ENCODE measurements at regions not wholly inside any gene's neighbourhood (a gene's known extent, or its start where the extent isn't known, plus 50 kb on each side); places are given as distances from the start of the nearest gene placed in this dataset.

- Histone ChIP-seq H3K36me3 (no peaks in the 10 kb centered on the region), H3K4me1 (no peaks in the 10 kb centered on the region), H3K9me3 (no peaks in the 10 kb centered on the region), H3K27me3 (no peaks in the 10 kb centered on the region), H3K4me3 (no peak overlapping the region), H3K27ac (no peak overlapping the region)
- TF ChIP-seq, protein P1, sequence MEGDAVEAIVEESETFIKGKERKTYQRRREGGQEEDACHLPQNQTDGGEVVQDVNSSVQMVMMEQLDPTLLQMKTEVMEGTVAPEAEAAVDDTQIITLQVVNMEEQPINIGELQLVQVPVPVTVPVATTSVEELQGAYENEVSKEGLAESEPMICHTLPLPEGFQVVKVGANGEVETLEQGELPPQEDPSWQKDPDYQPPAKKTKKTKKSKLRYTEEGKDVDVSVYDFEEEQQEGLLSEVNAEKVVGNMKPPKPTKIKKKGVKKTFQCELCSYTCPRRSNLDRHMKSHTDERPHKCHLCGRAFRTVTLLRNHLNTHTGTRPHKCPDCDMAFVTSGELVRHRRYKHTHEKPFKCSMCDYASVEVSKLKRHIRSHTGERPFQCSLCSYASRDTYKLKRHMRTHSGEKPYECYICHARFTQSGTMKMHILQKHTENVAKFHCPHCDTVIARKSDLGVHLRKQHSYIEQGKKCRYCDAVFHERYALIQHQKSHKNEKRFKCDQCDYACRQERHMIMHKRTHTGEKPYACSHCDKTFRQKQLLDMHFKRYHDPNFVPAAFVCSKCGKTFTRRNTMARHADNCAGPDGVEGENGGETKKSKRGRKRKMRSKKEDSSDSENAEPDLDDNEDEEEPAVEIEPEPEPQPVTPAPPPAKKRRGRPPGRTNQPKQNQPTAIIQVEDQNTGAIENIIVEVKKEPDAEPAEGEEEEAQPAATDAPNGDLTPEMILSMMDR (IDR thresholded peaks at IDR 0.05) = no peak
- intact Hi-C loops (cut with DNase I) = no loop called here
- DNase-seq (ENCODE audit: low spot score in 2 of 2) = no peak
Observed at GRCh38 chr1:87535551-87535950, 206.9 kb downstream of the LMO4 start.

- H3K36me3 ChIP-seq = no peaks in the 10 kb centered on the region
- TF ChIP-seq, protein P1 (IDR thresholded peaks at IDR 0.05) = no peak
- H3K27ac ChIP-seq = no peak overlapping the region
- no peak for DNase-seq (ENCODE audit: low spot score in 2 of 2)
- no peak overlapping the region for H3K4me3 ChIP-seq
- intact Hi-C loops (cut with DNase I) = no loop called here
- H3K9me3 ChIP-seq = peaks cover 0 to 16% of the 10 kb centered on the region in 2 donors
- no peaks in the 10 kb centered on the region for H3K27me3 ChIP-seq
- no peaks in the 10 kb centered on the region for H3K4me1 ChIP-seq
Observed at GRCh38 chr1:87539147-87539546, 210.5 kb downstream of the LMO4 start.

DNA sequence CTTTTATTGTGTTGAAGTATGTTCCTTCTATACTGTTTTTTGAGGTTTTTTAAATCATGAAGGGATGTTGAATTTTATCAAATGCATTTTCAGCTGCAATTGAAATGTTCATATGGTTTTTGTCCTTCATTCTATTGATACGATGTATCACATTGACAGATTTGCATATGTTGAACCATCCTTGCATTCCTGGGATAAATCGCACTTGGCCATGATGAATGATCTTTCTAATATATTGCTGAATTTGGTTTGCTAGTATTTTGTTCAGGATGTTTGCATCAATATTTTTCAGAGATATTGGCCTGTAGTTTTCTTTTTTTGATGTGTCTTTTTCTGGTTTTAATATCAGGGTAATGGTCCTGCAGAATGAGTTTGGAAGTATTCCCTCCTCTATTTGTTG is 214.0 kb downstream of the LMO4 start:
- H3K27ac ChIP-seq = no peak overlapping the region
- DNase-seq (ENCODE audit: low spot score in 2 of 2) = no peak
- peaks cover 0 to 28% of the 10 kb centered on the region in 2 donors for H3K9me3 ChIP-seq
- no peak overlapping the region for H3K4me3 ChIP-seq
- H3K27me3 ChIP-seq = no peaks in the 10 kb centered on the region
- intact Hi-C loops (cut with DNase I) = no loop called here
- H3K36me3 ChIP-seq = no peaks in the 10 kb centered on the region
- no peaks in the 10 kb centered on the region for H3K4me1 ChIP-seq
- TF ChIP-seq, protein P1 (IDR thresholded peaks at IDR 0.05) = no peak

DNA sequence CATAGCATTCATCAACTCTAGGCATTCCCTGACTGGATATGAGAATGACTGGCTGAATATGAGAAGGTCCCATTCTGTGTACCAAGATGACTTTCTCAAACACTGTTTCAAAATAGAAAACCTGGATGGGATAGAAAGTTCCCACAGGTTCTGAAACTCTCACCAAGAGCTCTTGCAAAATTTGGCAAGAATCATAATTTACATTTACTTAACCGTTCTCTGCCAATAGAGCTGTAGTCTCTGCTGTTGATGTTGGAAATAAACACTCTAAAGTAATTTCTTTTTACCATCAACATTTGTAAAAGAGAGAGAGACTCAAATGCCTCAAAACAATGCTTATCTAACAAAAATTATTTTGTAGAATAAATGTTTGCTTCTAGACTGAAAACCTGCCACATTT is 221.1 kb downstream of the LMO4 start:
- no peak overlapping the region for H3K4me3 ChIP-seq
- intact Hi-C loops (cut with DNase I) = no loop called here
- peaks cover 0 to 9% of the 10 kb centered on the region in 2 donors for H3K9me3 ChIP-seq
- no peaks in the 10 kb centered on the region for H3K36me3 ChIP-seq
- H3K27me3 ChIP-seq = no peaks in the 10 kb centered on the region
- H3K27ac ChIP-seq = no peak overlapping the region
- DNase-seq (ENCODE audit: low spot score in 2 of 2) = no peak
- no peaks in the 10 kb centered on the region for H3K4me1 ChIP-seq
- TF ChIP-seq, protein P1 (IDR thresholded peaks at IDR 0.05) = no peak

DNA sequence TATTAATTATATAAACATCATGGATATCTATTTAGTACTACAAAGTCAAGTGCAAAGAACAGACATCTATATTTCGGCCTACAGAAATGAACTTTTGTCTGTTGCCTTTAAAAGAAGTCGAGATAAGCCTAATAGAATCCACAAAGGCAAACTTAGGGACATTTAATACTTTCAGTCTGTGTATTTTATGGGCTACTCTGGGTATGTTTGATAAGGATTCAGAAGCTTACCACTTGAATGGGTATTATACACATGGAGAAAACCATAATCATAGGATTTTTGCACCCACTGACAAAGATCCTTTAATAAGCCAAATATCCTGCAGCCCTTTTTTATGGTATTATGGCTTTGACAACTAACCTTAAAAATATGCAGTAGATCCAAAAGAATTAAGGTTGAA is 224.8 kb downstream of the LMO4 start:
- no peak overlapping the region for H3K4me3 ChIP-seq
- intact Hi-C loops (cut with DNase I) = no loop called here
- no peaks in the 10 kb centered on the region for H3K27me3 ChIP-seq
- no peaks in the 10 kb centered on the region for H3K36me3 ChIP-seq
- H3K9me3 ChIP-seq = no peaks in the 10 kb centered on the region
- TF ChIP-seq, protein P1 (IDR thresholded peaks at IDR 0.05) = no peak
- no peak overlapping the region for H3K27ac ChIP-seq
- H3K4me1 ChIP-seq = no peaks in the 10 kb centered on the region
- DNase-seq (ENCODE audit: low spot score in 2 of 2) = no peak

- Histone ChIP-seq H3K4me1 (no peaks in the 10 kb centered on the region), H3K27ac (no peak overlapping the region), H3K27me3 (no peaks in the 10 kb centered on the region), H3K9me3 (no peaks in the 10 kb centered on the region), H3K36me3 (no peaks in the 10 kb centered on the region), H3K4me3 (no peak overlapping the region)
- TF ChIP-seq, protein P1 (IDR thresholded peaks at IDR 0.05) = no peak
- intact Hi-C loops (cut with DNase I) = no loop called here
- no peak for DNase-seq (ENCODE audit: low spot score in 2 of 2)
Observed at GRCh38 chr1:87555366-87555765, 226.7 kb downstream of the LMO4 start.

Measured in ascending aorta (tissue), 2 donors.